Lower leg skin (tissue), 4 donors: ENCODE measurements at regions not wholly inside any gene's neighbourhood (a gene's known extent, or its start where the extent isn't known, plus 50 kb on each side); places are given as distances from the start of the nearest gene placed in this dataset.

Experiments used
- DNase-seq, 2 donors: peaks; one replicate each; pipeline ENCODE4 v3.0.0-alpha.2; 2019; ENCODE audit warnings: low spot score in 2 of 2
- H3K4me3 ChIP-seq: fragments of 200-600 bp; sonication (generic); 2 replicates; pipeline ENCODE4 v1.5.1; 2017; ENCODE audit warnings: mild to moderate bottlenecking, low read depth; ENCODE audit not compliant: poor library complexity, severe bottlenecking
- POLR2A ChIP-seq, 2 donors: fragments of 450-650 bp; IDR thresholded peaks; one replicate each; pipeline ENCODE4 v1.6.1; 2016 to 2017; ENCODE audit warnings: antibody characterized with exemption in 2 of 2, mild to moderate bottlenecking in 1 of 2, moderate library complexity in 1 of 2
- WGBS, 2 donors: methylation state at CpG; one replicate each; pipeline ENCODE4 v1.1.5; 2018; 5-methylcytosine and 5-hydroxymethylcytosine counted together
- intact Hi-C: fragments of 100-400 bp; cut with DNase I; formaldehyde crosslinking; loops from one replicate; pipeline ENCODE4 v1.15.0; 2023; ENCODE audit warnings: low total_unique reads
- TF ChIP-seq, protein P1 (sequence below), 3 donors: fragments of 450-650 bp; IDR thresholded peaks; one replicate each; pipeline ENCODE4 v1.5.1; 2016; ENCODE audit warnings: antibody characterized with exemption in 3 of 3, mild to moderate bottlenecking in 3 of 3, moderate library complexity in 2 of 3

DNA sequence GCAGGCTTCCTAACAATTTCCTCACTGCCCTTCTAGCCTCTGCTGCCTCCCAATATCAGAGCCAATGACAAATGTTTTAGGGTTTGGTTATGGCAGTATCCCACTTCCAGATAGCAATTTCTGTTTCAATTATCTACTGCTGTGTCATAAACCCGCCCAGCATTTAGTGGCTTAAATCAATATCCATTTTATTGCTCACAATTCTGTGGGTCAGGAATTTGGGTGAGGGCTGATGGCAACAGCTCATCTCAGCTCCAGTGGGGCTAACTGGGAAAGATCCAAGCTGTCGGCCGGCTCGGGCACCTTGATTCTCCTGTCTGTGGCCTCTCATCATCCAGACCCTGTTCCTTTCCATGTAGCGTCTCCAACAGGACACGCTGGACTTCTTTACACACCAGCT, 85.3 kb upstream of the GOLGA8J start:
- 96% methylated on average over 6 of the region's 6 CpGs for WGBS, 2 donors
- DNase-seq: no peak
- no peak overlapping the region for H3K4me3 ChIP-seq
- TF ChIP-seq POLR2A (IDR thresholded peaks at IDR 0.05): no peak
- TF ChIP-seq, protein P1, sequence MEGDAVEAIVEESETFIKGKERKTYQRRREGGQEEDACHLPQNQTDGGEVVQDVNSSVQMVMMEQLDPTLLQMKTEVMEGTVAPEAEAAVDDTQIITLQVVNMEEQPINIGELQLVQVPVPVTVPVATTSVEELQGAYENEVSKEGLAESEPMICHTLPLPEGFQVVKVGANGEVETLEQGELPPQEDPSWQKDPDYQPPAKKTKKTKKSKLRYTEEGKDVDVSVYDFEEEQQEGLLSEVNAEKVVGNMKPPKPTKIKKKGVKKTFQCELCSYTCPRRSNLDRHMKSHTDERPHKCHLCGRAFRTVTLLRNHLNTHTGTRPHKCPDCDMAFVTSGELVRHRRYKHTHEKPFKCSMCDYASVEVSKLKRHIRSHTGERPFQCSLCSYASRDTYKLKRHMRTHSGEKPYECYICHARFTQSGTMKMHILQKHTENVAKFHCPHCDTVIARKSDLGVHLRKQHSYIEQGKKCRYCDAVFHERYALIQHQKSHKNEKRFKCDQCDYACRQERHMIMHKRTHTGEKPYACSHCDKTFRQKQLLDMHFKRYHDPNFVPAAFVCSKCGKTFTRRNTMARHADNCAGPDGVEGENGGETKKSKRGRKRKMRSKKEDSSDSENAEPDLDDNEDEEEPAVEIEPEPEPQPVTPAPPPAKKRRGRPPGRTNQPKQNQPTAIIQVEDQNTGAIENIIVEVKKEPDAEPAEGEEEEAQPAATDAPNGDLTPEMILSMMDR (IDR thresholded peaks at IDR 0.05): no peak
- intact Hi-C loops: no loop called here

DNA sequence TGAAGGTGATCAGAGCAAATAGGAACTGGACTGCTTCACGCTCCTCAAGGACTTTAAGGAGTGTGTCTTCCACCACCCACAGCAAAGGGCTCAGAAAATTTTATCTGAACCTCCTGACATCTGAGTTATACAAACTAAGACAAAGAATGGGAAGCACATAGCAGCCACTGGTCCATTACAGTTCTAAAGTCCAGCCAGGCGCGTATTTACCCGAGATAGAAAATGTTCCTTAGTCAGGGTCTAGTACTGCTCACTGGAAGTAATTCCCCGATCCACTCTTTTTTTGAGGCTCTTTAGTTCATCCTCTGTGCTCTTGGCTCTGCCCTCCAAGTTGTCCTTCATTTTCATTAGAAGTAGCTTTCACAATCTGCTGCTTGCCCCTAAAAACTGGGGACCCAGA, 88.5 kb upstream of the GOLGA8J start:
- WGBS, 2 donors: 91 to 95% methylated on average over 5 of the region's 5 CpGs
- no peak for DNase-seq
- intact Hi-C loops: no loop called here
- H3K4me3 ChIP-seq: no peak overlapping the region
- TF ChIP-seq POLR2A (IDR thresholded peaks at IDR 0.05): no peak
- TF ChIP-seq, protein P1 (IDR thresholded peaks at IDR 0.05): no peak

DNA sequence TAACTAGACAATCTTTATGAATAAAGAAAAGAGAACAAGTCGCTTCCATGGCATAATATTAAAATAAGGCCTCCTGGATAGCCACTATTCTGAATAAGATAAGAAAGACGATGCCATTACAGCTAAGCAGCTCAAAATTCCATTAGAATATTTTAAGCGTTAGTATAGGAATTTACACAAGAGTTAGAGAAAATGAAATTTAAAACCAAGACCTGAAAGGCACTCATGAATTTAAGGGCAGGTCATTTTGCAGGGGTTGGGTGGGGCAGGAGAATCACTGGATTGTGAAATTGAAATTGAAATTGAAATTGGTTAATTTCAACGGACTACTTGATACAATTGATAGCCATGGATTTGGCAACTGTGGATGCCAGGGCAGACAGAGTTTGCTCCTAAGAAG, 91.8 kb upstream of the GOLGA8J start:
- DNase-seq: no peak
- TF ChIP-seq, protein P1 (IDR thresholded peaks at IDR 0.05): no peak
- no peak for TF ChIP-seq POLR2A (IDR thresholded peaks at IDR 0.05)
- no peak overlapping the region for H3K4me3 ChIP-seq
- intact Hi-C loops: no loop called here
- 77 to 85% methylated on average over 4 of the region's 4 CpGs for WGBS, 2 donors

DNA sequence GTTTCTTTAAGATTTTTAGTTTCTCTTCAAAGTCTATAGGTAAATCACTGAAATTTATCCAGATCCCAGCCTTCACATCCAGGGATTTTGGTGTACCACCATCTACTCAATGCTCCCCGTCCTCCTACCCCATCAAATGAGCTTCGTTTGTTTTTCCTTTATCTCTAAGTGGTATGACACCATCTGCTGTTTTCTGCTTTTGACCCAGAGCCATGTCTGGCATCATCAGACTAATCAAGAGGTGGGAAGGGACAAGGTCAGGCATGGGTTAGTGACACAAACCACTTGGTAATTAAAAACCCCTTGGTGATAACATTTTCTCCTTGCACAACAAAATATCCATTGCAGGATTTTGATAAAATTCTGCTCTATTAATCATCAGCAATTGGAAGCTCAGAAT, 92.7 kb upstream of the GOLGA8J start:
- intact Hi-C loops: no loop called here
- DNase-seq: no peak
- WGBS, 2 donors: 60 to 63% methylated on average over 2 of the region's 2 CpGs
- TF ChIP-seq, protein P1 (IDR thresholded peaks at IDR 0.05): no peak
- TF ChIP-seq POLR2A (IDR thresholded peaks at IDR 0.05): no peak
- no peak overlapping the region for H3K4me3 ChIP-seq

DNA sequence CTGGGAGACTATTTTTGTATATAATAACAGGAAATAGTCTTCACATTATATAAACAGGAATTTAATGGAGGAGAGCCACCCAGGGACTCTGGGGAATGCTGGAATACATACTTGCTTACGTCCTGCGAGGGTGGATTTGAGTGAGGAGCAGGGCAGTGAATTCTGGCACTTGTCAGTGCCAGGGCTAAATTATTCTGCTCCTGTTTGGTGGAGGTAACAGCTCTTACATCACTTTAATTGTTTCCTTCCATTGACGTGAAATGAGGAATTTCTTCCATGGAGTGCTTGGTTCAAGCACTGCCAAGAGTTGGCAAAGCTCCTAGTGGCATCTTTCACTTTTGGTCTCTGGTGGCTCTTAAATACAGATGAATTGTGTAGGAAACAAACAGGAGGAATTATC, 94.1 kb upstream of the GOLGA8J start:
- TF ChIP-seq, protein P1 (IDR thresholded peaks at IDR 0.05): no peak
- no peak for TF ChIP-seq POLR2A (IDR thresholded peaks at IDR 0.05)
- intact Hi-C loops: no loop called here
- no peak overlapping the region for H3K4me3 ChIP-seq

DNA sequence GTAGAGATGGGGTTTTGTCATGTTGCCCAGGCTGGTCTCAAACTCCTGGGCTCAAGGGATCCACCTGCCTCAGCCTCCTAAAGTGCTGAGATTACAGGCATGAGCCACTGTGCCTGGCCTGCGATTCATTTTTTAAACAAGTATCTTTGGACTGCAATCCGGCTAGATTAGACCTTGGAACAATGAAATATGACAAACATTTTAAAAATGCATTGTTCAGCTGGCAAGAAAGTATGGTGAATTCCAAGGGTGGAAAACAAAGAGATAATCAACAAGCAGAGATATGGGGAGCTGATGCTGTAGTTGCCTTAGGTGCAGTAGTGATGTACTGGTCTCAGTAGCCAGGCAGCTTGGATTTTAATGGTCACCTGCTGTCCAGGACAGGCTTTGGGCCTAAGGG, 95.8 kb upstream of the GOLGA8J start:
- H3K4me3 ChIP-seq: no peak overlapping the region
- 56 to 67% methylated on average over 2 of the region's 2 CpGs for WGBS, 2 donors
- intact Hi-C loops: no loop called here
- TF ChIP-seq, protein P1 (IDR thresholded peaks at IDR 0.05): no peak
- no peak for TF ChIP-seq POLR2A (IDR thresholded peaks at IDR 0.05)
- no peak for DNase-seq

More for the DNA sequence above, 94.1 kb upstream of the GOLGA8J start:
- WGBS, 2 donors: 32 to 37% methylated on average over 3 of the region's 3 CpGs
- no peak for DNase-seq
